ENCODE measurements at regions not wholly inside any gene's neighbourhood (a gene's known extent, or its start where the extent isn't known, plus 50 kb on each side); places are given as distances from the start of the nearest gene placed in this dataset.
"Not testable (repeated sequence)": the region's sequence is repeated elsewhere in the genome, so short reads cannot be mapped to it uniquely, and the experiment has no call there.

GRCh38 chr5:104345222-104346016 lies 782.8 kb upstream of the NUDT12 start:
- H3K27ac ChIP-seq, result no peak overlapping the region
- no peaks in the 10 kb centered on the region for H4K20me1 ChIP-seq
- H3K9me3 ChIP-seq, result no peaks in the 10 kb centered on the region
- H3K27me3 ChIP-seq, result no peaks in the 10 kb centered on the region
- no peak overlapping the region for H3K4me3 ChIP-seq
- no peak overlapping the region for H3K9ac ChIP-seq
- TF ChIP-seq Cebpa-rat (IDR thresholded peaks at IDR 0.05), result no peak
- no peaks in the 10 kb centered on the region for H3K4me1 ChIP-seq
- no peaks in the 10 kb centered on the region for H3K36me3 ChIP-seq
- H3K4me2 ChIP-seq, result no peak overlapping the region

- no peaks in the 10 kb centered on the region for H3K36me3 ChIP-seq
- no peak overlapping the region for H3K27ac ChIP-seq
- no peaks in the 10 kb centered on the region for H3K27me3 ChIP-seq
- H3K4me2 ChIP-seq, result no peak overlapping the region
- TF ChIP-seq Cebpa-rat (IDR thresholded peaks at IDR 0.05), result no peak
- H3K4me3 ChIP-seq, result no peak overlapping the region
- no peaks in the 10 kb centered on the region for H3K9me3 ChIP-seq
- H4K20me1 ChIP-seq, result no peaks in the 10 kb centered on the region
- H3K4me1 ChIP-seq, result no peaks in the 10 kb centered on the region
- H3K9ac ChIP-seq, result no peak overlapping the region
Observed at GRCh38 chr5:104344809-104345208, 782.2 kb upstream of the NUDT12 start.

GRCh38 chr5:104327801-104328200 lies 765.2 kb upstream of the NUDT12 start:
- Histone ChIP-seq H3K4me2 (no peak overlapping the region), H3K4me3 (no peak overlapping the region), H4K20me1 (no peaks in the 10 kb centered on the region), H3K27ac (no peak overlapping the region), H3K27me3 (no peaks in the 10 kb centered on the region), H3K36me3 (no peaks in the 10 kb centered on the region), H3K9me3 (no peaks in the 10 kb centered on the region), H3K4me1 (0 out of 2 replicates have a peak, but pooled peaks cover 4% of the 10 kb centered on the region), H3K9ac (no peak overlapping the region)
- TF ChIP-seq Cebpa-rat (IDR thresholded peaks at IDR 0.05), result no peak

- Histone ChIP-seq H3K4me3 (no peak overlapping the region), H3K9ac (no peak overlapping the region), H3K27me3 (no peaks in the 10 kb centered on the region), H3K9me3 (no peaks in the 10 kb centered on the region), H3K36me3 (no peaks in the 10 kb centered on the region), H3K27ac (no peak overlapping the region), H3K4me2 (no peak overlapping the region), H4K20me1 (no peaks in the 10 kb centered on the region), H3K4me1 (0 out of 2 replicates have a peak, but pooled peaks cover 4% of the 10 kb centered on the region)
- TF ChIP-seq Cebpa-rat (IDR thresholded peaks at IDR 0.05), result no peak
Observed at GRCh38 chr5:104326966-104327365, 764.4 kb upstream of the NUDT12 start.

GRCh38 chr5:104325356-104325755 lies 762.8 kb upstream of the NUDT12 start:
- Histone ChIP-seq H3K27ac (no peak overlapping the region), H3K4me1 (no peaks in the 10 kb centered on the region), H3K36me3 (no peaks in the 10 kb centered on the region), H3K4me3 (no peak overlapping the region), H4K20me1 (no peaks in the 10 kb centered on the region), H3K9me3 (no peaks in the 10 kb centered on the region), H3K4me2 (no peak overlapping the region), H3K9ac (no peak overlapping the region), H3K27me3 (no peaks in the 10 kb centered on the region)
- no peak for TF ChIP-seq Cebpa-rat (IDR thresholded peaks at IDR 0.05)

- H3K9ac ChIP-seq, H3K4me3 ChIP-seq, H3K27me3 ChIP-seq, H4K20me1 ChIP-seq, H3K4me2 ChIP-seq, H3K4me1 ChIP-seq, H3K27ac ChIP-seq, H3K36me3 ChIP-seq: not testable (repeated sequence)
- peaks cover 12% of the 10 kb centered on the region for H3K9me3 ChIP-seq
Observed at GRCh38 chr5:104316676-104317075, 754.1 kb upstream of the NUDT12 start.

GRCh38 chr5:104312481-104312880 lies 749.9 kb upstream of the NUDT12 start:
- no peaks in the 10 kb centered on the region for H4K20me1 ChIP-seq
- H3K27ac ChIP-seq, result no peak overlapping the region
- H3K9ac ChIP-seq, result no peak overlapping the region
- H3K4me2 ChIP-seq, result no peak overlapping the region
- no peak for TF ChIP-seq Cebpa-rat (IDR thresholded peaks at IDR 0.05)
- peaks cover 9% of the 10 kb centered on the region for H3K9me3 ChIP-seq
- H3K27me3 ChIP-seq, result no peaks in the 10 kb centered on the region
- H3K4me3 ChIP-seq, result no peak overlapping the region
- no peaks in the 10 kb centered on the region for H3K4me1 ChIP-seq
- H3K36me3 ChIP-seq, result no peaks in the 10 kb centered on the region

GRCh38 chr5:104305602-104306001 lies 743.0 kb upstream of the NUDT12 start:
- TF ChIP-seq Cebpa-rat (IDR thresholded peaks at IDR 0.05), result no peak
- Histone ChIP-seq H3K36me3 (no peaks in the 10 kb centered on the region), H3K4me2 (no peak overlapping the region), H4K20me1 (no peaks in the 10 kb centered on the region), H3K4me3 (no peak overlapping the region), H3K4me1 (no peaks in the 10 kb centered on the region), H3K27ac (no peak overlapping the region), H3K9me3 (no peaks in the 10 kb centered on the region), H3K27me3 (no peaks in the 10 kb centered on the region), H3K9ac (no peak overlapping the region)

GRCh38 chr5:104299998-104300706 lies 737.6 kb upstream of the NUDT12 start:
- Histone ChIP-seq H3K36me3 (no peaks in the 10 kb centered on the region), H3K4me3 (no peak overlapping the region), H4K20me1 (no peaks in the 10 kb centered on the region), H3K4me1 (no peaks in the 10 kb centered on the region), H3K9me3 (no peaks in the 10 kb centered on the region), H3K27ac (no peak overlapping the region), H3K9ac (no peak overlapping the region), H3K4me2 (no peak overlapping the region), H3K27me3 (no peaks in the 10 kb centered on the region)
- TF ChIP-seq Cebpa-rat (IDR thresholded peaks at IDR 0.05), result no peak

- no peak overlapping the region for H3K9ac ChIP-seq
- no peaks in the 10 kb centered on the region for H4K20me1 ChIP-seq
- H3K4me1 ChIP-seq, result no peaks in the 10 kb centered on the region
- no peaks in the 10 kb centered on the region for H3K27me3 ChIP-seq
- no peaks in the 10 kb centered on the region for H3K9me3 ChIP-seq
- H3K4me3 ChIP-seq, result no peak overlapping the region
- no peak for TF ChIP-seq Cebpa-rat (IDR thresholded peaks at IDR 0.05)
- no peak overlapping the region for H3K4me2 ChIP-seq
- no peak overlapping the region for H3K27ac ChIP-seq
- no peaks in the 10 kb centered on the region for H3K36me3 ChIP-seq
Observed at GRCh38 chr5:104298518-104298917, 735.9 kb upstream of the NUDT12 start.
